GM12878 (cell line): ENCODE measurements at regions not wholly inside any gene's neighbourhood (a gene's known extent, or its start where the extent isn't known, plus 50 kb on each side); places are given as distances from the start of the nearest gene placed in this dataset.
"Not testable (repeated sequence)": the region's sequence is repeated elsewhere in the genome, so short reads cannot be mapped to it uniquely, and the experiment has no call there.

Experiments used
- ATAC-seq: fragments of 200-7000 bp; cut with Tn5 transposase; 3 replicates; pipeline ENCODE4 v1.9.1; 2020; ENCODE audit warnings: mild to moderate bottlenecking, moderate library complexity
- BruUV-seq: library from RNA; stranded (reverse); fragments of 400-500 nt; replicated peaks from 2 replicates; lab custom pipeline; 2021; lab: Mats Ljungman, UMichigan
- CTCF ChIA-PET: fragments of 300-600 bp; sonication (Branson Sonifier 250); formaldehyde crosslinking; extraction: SDS; loops from one replicate; lab custom pipeline; 2021; ENCODE audit warnings: inconsistent platforms; lab: Yijun Ruan, JAX
- POLR2A ChIA-PET: fragments of 350-600 bp; formaldehyde crosslinking; extraction: SDS; loops from one replicate; lab custom pipeline; 2021; ENCODE audit warnings: inconsistent platforms; lab: Charles Lee
- RAD21 ChIA-PET: fragments of 300-600 bp; sonication (Branson Sonifier 250); formaldehyde crosslinking; loops from one replicate; lab custom pipeline; 2023; ENCODE audit warnings: antibody characterized with exemption; ENCODE audit not compliant: unreplicated experiment; lab: Charles Lee
- SMC1A ChIA-PET: fragments of 300-600 bp; sonication (Branson Sonifier 250); formaldehyde crosslinking; loops from one replicate; lab custom pipeline; 2023; ENCODE audit not compliant: unreplicated experiment, uncharacterized antibody; lab: Charles Lee
- DNase-seq: peaks from one replicate; pipeline ENCODE4 v3.0.0-alpha.2; 2011; ENCODE audit warnings: low read depth, low spot score
- FAIRE-seq: peaks from 3 replicates; lab custom pipeline; 2011; peaks lifted over from hg19 to GRCh38; lab: Jason Lieb, UNC
- H2AFZ ChIP-seq: 2 replicates; pipeline ENCODE4 v1.6.0; 2011; ENCODE audit warnings: low read depth, low read length, control low read depth; ENCODE audit not compliant: control insufficient read depth
- H3K27ac ChIP-seq: 2 replicates; pipeline ENCODE4 v1.5.1; 2011; ENCODE audit warnings: control low read depth; ENCODE audit not compliant: control insufficient read depth, insufficient read depth
- H3K27me3 ChIP-seq, 2 experiments: replicated peaks in 1 of 2; 2 replicates each; pipeline versions ENCODE4 v1.6.0 to v1.6.1; 2011; ENCODE audit warnings: low read length in 1 of 2; ENCODE audit not compliant: control insufficient read depth in 2 of 2, insufficient read depth in 2 of 2
- H3K36me3 ChIP-seq, 2 experiments: 2 replicates each; pipeline ENCODE4 v1.5.1; 2011; ENCODE audit warnings: low read length in 1 of 2; ENCODE audit not compliant: control insufficient read depth in 2 of 2, insufficient read depth in 2 of 2
- H3K4me1 ChIP-seq: 2 replicates; pipeline ENCODE4 v1.6.1; 2011; ENCODE audit warnings: mild to moderate bottlenecking, low read length, moderate library complexity, mixed read lengths; ENCODE audit not compliant: control insufficient read depth, insufficient read depth
- H3K4me2 ChIP-seq: 2 replicates; pipeline ENCODE4 v1.6.0; 2011; ENCODE audit warnings: control low read depth; ENCODE audit not compliant: control insufficient read depth, insufficient read depth
- H3K4me3 ChIP-seq: fragments of 200-600 bp; sonication (generic); 2 replicates; pipeline ENCODE4 v1.5.1; 2016
- H3K79me2 ChIP-seq: 2 replicates; pipeline ENCODE4 v1.6.0; 2011; ENCODE audit warnings: low read length; ENCODE audit not compliant: control insufficient read depth, insufficient read depth
- H3K9ac ChIP-seq: 2 replicates; pipeline ENCODE4 v1.8.0; 2011; ENCODE audit warnings: low read length, control low read depth, mixed read lengths; ENCODE audit not compliant: control insufficient read depth, insufficient read depth
- H3K9me3 ChIP-seq: replicated peaks from 3 replicates; pipeline ENCODE4 v1.5.1; 2011; ENCODE audit warnings: mild to moderate bottlenecking, low read length; ENCODE audit not compliant: control insufficient read depth, insufficient read depth
- H4K20me1 ChIP-seq: 2 replicates; pipeline ENCODE4 v1.6.0; 2011; ENCODE audit not compliant: control insufficient read depth, insufficient read depth
- ATF2 ChIP-seq: IDR thresholded peaks from 2 replicates; pipeline ENCODE4 v1.6.1; 2012; ENCODE audit warnings: low read length, inconsistent platforms
- EP300 ChIP-seq, 2 experiments: fragments of 150-350 bp in 1 of 2; IDR thresholded peaks; 2 replicates each; pipeline ENCODE4 v1.6.1; 2011 to 2012; ENCODE audit warnings: low read depth in 2 of 2, low read length in 2 of 2, borderline replicate concordance in 1 of 2, improper control_type of control experiment in 1 of 2, inconsistent platforms in 1 of 2; ENCODE audit not compliant: control insufficient read depth in 1 of 2
- MXI1 ChIP-seq: fragments of 150-350 bp; IDR thresholded peaks from 2 replicates; pipeline ENCODE4 v1.6.1; 2011; ENCODE audit warnings: low read depth, mild to moderate bottlenecking, inconsistent platforms, low read length, improper control_type of control experiment
- POLR2AphosphoS2 ChIP-seq: IDR thresholded peaks from 2 replicates; pipeline ENCODE4 v1.6.1; 2011; ENCODE audit warnings: low read depth, mild to moderate bottlenecking, low read length, improper control_type of control experiment, moderate library complexity
- REST ChIP-seq: IDR thresholded peaks from 2 replicates; pipeline ENCODE4 v1.6.1; 2012; ENCODE audit warnings: mild to moderate bottlenecking, low read depth, low read length
- SIN3A ChIP-seq: IDR thresholded peaks from 2 replicates; pipeline ENCODE4 v1.6.1; 2012; ENCODE audit warnings: low read depth, low read length, improper control_type of control experiment
- SREBF1 ChIP-seq: IDR thresholded peaks from 2 replicates; pipeline ENCODE4 v1.6.1; 2012; ENCODE audit warnings: mild to moderate bottlenecking, low read length
- ZNF207 ChIP-seq: fragments of 450-650 bp; IDR thresholded peaks from 2 replicates; pipeline ENCODE4 v1.6.1; 2014; ENCODE audit warnings: antibody characterized with exemption, mild to moderate bottlenecking, borderline replicate concordance
- ZNF622 ChIP-seq: fragments of 450-650 bp; IDR thresholded peaks from 2 replicates; pipeline ENCODE4 v1.6.1; 2017; ENCODE audit warnings: mild to moderate bottlenecking, inconsistent platforms
- WGBS: methylation state at CpG from one replicate; pipeline ENCODE4 v1.1.6; 2016; ENCODE audit warnings: low lambda C conversion rate; ENCODE audit not compliant: insufficient replicate concordance, insufficient coverage; ENCODE audit errors: missing lambda C conversion rate; 5-methylcytosine and 5-hydroxymethylcytosine counted together
- in situ Hi-C: fragments of 300-500 bp; cut with MboI; formaldehyde crosslinking; loops from 9 replicates; pipeline ENCODE4 v1.14.3; 2018; ENCODE audit warnings: mixed read lengths
- intact Hi-C: fragments of 100-400 bp; cut with micrococcal nuclease; formaldehyde crosslinking; loops from one replicate; pipeline ENCODE4 v1.14.2; 2022; ENCODE audit not compliant: unreplicated experiment
- TF ChIP-seq, protein P1 (sequence below): fragments of 450-650 bp; IDR thresholded peaks from 2 replicates; pipeline ENCODE4 v1.6.1; 2018; ENCODE audit warnings: mild to moderate bottlenecking, low read depth, moderate library complexity; ENCODE audit not compliant: partially characterized antibody

GRCh38 chr6:9126878-9127560 lies 691.7 kb upstream of the SLC35B3 start:
- ChIA-PET POLR2A (no interaction called here), RAD21 (no interaction called here), SMC1A (no interaction called here), CTCF (no interaction called here)
- DNase-seq (no peak), ATAC-seq (no peak), FAIRE-seq (no peak)
- Histone ChIP-seq H3K27ac (no peak overlapping the region), H3K36me3 (no peaks in the 10 kb centered on the region), H3K27me3 (no peaks in the 10 kb centered on the region), H3K79me2 (no peaks in the 10 kb centered on the region), H3K9ac (no peak overlapping the region), H3K4me1 (no peaks in the 10 kb centered on the region), H3K9me3 (no peaks in the 10 kb centered on the region), H3K4me3 (no peak overlapping the region), H3K4me2 (no peak overlapping the region), H2AFZ (no peak overlapping the region), H4K20me1 (no peaks in the 10 kb centered on the region)
- in situ Hi-C loops (no loop called here), intact Hi-C loops (no loop called here)
- 42% methylated on average over 10 of the region's 10 CpGs for WGBS
- no peak for TF ChIP-seq EP300 (IDR thresholded peaks at IDR 0.05; ENCODE audit: borderline replicate concordance in 1 of 2, control insufficient read depth in 1 of 2, low read depth in 2 of 2, low read length in 2 of 2)
- TF ChIP-seq ATF2: no peak
- no peak for TF ChIP-seq SREBF1
- no peak for TF ChIP-seq ZNF622
- TF ChIP-seq REST: no peak
- TF ChIP-seq SIN3A: no peak
- TF ChIP-seq ZNF207: no peak
- TF ChIP-seq MXI1: no peak
- TF ChIP-seq, protein P1, sequence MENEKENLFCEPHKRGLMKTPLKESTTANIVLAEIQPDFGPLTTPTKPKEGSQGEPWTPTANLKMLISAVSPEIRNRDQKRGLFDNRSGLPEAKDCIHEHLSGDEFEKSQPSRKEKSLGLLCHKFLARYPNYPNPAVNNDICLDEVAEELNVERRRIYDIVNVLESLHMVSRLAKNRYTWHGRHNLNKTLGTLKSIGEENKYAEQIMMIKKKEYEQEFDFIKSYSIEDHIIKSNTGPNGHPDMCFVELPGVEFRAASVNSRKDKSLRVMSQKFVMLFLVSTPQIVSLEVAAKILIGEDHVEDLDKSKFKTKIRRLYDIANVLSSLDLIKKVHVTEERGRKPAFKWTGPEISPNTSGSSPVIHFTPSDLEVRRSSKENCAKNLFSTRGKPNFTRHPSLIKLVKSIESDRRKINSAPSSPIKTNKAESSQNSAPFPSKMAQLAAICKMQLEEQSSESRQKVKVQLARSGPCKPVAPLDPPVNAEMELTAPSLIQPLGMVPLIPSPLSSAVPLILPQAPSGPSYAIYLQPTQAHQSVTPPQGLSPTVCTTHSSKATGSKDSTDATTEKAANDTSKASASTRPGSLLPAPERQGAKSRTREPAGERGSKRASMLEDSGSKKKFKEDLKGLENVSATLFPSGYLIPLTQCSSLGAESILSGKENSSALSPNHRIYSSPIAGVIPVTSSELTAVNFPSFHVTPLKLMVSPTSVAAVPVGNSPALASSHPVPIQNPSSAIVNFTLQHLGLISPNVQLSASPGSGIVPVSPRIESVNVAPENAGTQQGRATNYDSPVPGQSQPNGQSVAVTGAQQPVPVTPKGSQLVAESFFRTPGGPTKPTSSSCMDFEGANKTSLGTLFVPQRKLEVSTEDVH: no peak
- no peak for TF ChIP-seq POLR2AphosphoS2
- no TSS peak for BruUV-seq

DNA sequence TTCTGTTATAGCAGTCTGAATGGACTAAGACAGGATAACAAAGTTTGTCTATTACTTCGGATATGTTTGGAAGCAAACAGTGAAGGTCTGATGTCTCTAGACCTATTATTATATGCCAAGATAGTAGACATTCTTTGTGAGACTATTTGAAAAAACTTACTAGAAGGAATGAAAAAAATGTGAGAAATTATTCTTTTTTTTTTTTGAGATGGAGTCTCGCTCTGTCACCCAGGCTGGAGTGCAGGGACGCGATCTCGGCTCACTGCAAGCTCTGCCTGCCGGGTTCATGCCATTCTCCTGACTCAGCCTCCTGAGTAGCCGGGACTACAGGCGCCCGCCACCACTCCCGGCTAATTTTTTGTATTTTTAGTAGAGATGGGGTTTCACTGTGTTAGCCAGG lies 690.7 kb upstream of the SLC35B3 start:
- POLR2A ChIA-PET, H2AFZ ChIP-seq, DNase-seq, H3K79me2 ChIP-seq, FAIRE-seq, in situ Hi-C loops, H3K27me3 ChIP-seq, intact Hi-C loops, BruUV-seq, H3K9me3 ChIP-seq, SMC1A ChIA-PET, H3K9ac ChIP-seq, H3K27ac ChIP-seq, RAD21 ChIA-PET, H3K4me2 ChIP-seq, H3K36me3 ChIP-seq, H3K4me1 ChIP-seq, CTCF ChIA-PET, H3K4me3 ChIP-seq, H4K20me1 ChIP-seq, ATAC-seq: not testable (repeated sequence)
- WGBS: 49% methylated on average over 10 of the region's 10 CpGs
